ENCODE measurements at regions not wholly inside any gene's neighbourhood (a gene's known extent, or its start where the extent isn't known, plus 50 kb on each side); places are given as distances from the start of the nearest gene placed in this dataset.
"Not testable (repeated sequence)": the region's sequence is repeated elsewhere in the genome, so short reads cannot be mapped to it uniquely, and the experiment has no call there.

DNA sequence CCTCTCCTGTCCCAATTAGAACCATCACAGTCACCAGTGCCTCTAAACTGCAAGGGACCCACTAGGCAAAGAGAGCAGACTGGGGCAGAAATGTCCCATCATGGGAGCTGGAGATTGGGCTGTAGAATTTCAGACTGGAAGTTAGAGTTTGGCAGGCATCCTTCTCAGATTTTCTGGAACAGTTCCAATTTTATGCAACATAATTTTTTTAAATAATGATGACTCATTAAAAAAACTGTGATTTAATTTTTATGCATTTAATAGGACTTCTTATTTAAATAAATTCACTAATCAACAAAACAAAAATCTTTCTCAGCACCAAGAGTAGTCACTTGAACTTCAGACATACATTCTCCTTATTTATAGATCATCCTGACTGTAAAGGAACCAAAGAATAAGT is 84.6 kb upstream of the SLC7A14 start:
- no peak overlapping the region for H3K4me3 ChIP-seq (ENCODE audit: low read depth, low read length)
- DNase-seq (ENCODE audit: low read depth) = no peak
- TF ChIP-seq, protein P1, sequence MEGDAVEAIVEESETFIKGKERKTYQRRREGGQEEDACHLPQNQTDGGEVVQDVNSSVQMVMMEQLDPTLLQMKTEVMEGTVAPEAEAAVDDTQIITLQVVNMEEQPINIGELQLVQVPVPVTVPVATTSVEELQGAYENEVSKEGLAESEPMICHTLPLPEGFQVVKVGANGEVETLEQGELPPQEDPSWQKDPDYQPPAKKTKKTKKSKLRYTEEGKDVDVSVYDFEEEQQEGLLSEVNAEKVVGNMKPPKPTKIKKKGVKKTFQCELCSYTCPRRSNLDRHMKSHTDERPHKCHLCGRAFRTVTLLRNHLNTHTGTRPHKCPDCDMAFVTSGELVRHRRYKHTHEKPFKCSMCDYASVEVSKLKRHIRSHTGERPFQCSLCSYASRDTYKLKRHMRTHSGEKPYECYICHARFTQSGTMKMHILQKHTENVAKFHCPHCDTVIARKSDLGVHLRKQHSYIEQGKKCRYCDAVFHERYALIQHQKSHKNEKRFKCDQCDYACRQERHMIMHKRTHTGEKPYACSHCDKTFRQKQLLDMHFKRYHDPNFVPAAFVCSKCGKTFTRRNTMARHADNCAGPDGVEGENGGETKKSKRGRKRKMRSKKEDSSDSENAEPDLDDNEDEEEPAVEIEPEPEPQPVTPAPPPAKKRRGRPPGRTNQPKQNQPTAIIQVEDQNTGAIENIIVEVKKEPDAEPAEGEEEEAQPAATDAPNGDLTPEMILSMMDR (IDR thresholded peaks at IDR 0.05; ENCODE audit: insufficient read depth, low read depth, low read length) = no peak

- H3K4me3 ChIP-seq (ENCODE audit: low read depth, low read length); DNase-seq (ENCODE audit: low read depth): not testable (repeated sequence)
Measured at GRCh38 chr3:170662986-170663385, 77.1 kb upstream of the SLC7A14 start.

DNA sequence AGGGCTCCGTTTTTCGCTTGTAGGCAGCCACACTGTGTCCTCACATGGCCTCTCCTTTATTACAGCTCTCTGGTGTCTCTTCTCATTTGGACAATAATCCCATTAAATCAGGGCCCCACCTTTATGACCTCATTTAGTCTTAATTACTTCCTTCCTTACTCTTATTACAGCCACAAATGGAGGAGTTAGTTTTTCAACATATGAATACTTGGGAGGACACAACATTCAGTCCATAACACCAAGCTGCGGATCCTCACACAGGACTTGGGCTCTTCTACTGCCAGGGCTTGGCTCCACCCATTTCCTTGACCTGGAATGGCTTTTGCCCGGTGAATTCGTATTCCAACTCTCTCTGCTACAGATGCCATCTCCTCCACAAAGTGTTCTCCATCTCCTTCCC is 74.3 kb upstream of the SLC7A14 start:
- no peak overlapping the region for H3K4me3 ChIP-seq (ENCODE audit: low read depth, low read length)
- no peak for DNase-seq (ENCODE audit: low read depth)
- TF ChIP-seq, protein P1 (IDR thresholded peaks at IDR 0.05; ENCODE audit: insufficient read depth, low read depth, low read length) = no peak

DNA sequence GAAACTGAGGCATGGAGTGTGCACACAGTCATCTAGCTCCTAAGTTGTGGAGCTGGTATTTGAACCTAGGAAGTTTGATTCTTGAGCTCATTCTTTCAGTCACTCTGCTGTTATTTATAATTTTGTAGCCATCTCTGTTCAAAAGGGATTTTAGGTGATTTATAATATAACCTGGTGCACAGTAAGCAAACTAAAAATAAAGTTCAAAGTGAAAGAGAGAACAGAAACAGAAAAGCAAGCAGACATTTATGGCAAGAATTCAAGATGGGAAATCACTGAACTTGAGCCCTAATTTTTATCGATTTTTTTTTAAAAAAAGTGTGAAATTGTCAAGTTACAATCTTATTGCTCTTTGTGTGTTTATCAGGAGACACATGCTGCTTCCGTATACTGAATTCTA is 71.4 kb upstream of the SLC7A14 start:
- TF ChIP-seq, protein P1 (IDR thresholded peaks at IDR 0.05; ENCODE audit: insufficient read depth, low read depth, low read length) = no peak
- no peak for DNase-seq (ENCODE audit: low read depth)
- no peak overlapping the region for H3K4me3 ChIP-seq (ENCODE audit: low read depth, low read length)

- no peak overlapping the region for H3K4me3 ChIP-seq (ENCODE audit: low read depth, low read length)
- DNase-seq (ENCODE audit: low read depth) = no peak
- TF ChIP-seq, protein P1 (IDR thresholded peaks at IDR 0.05; ENCODE audit: insufficient read depth, low read depth, low read length) = no peak
Measured at GRCh38 chr3:170656284-170656683, 70.4 kb upstream of the SLC7A14 start.

DNA sequence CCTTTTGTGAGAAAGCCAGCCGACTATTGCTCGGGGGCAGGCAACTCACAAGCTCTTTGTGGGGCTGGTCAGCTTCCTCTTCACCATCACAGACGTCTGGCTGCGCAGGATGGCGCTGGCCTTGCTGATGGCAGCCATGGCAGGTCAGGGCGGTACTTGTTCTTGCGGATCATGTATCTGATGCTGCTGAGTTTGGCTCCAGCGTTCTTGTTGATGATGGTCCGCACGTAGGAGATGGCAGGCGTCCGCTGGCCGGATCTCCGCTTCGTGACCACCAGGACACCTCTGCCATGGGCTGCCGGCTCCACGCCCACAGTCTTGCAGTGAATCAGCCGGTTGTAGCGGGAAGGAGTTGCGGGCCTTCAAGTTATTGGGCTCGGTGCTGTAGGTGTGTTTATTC is 67.9 kb upstream of the SLC7A14 start:
- DNase-seq (ENCODE audit: low read depth) = no peak
- H3K4me3 ChIP-seq (ENCODE audit: low read depth, low read length) = no peak overlapping the region
- TF ChIP-seq, protein P1 (IDR thresholded peaks at IDR 0.05; ENCODE audit: insufficient read depth, low read depth, low read length) = no peak

DNA sequence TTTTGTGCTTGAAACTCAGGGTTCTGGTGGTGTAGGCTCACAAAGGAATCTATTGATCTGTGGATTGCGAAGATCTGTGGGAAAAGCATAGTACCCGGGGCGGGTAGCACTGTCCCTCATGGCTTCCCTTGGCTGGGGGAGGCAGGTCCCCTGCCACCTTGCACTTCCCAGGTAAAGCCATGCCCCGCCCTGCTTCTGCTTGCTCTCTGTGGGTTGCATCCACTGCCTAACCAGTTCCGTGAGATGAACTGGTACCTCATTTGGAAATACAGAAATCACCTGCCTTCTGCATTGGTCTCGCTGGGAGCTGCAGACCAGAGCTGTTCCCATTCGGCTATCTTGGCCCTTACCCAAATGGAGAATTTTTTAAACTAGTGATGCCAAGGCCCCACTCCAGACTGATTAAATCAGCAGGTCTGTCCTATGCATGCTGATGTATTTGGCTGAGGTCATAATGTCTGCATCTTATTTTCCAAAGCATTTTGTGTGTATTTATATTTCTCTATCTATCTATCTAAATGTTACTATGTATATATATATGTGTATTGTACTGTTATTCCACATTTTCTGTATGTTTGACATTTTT is 65.5 kb upstream of the SLC7A14 start:
- DNase-seq (ENCODE audit: low read depth) = no peak
- TF ChIP-seq, protein P1 (IDR thresholded peaks at IDR 0.05; ENCODE audit: insufficient read depth, low read depth, low read length) = no peak
- no peak overlapping the region for H3K4me3 ChIP-seq (ENCODE audit: low read depth, low read length)

GRCh38 chr3:170650557-170650956 is 64.7 kb upstream of the SLC7A14 start:
- H3K4me3 ChIP-seq (ENCODE audit: low read depth, low read length); DNase-seq (ENCODE audit: low read depth): not testable (repeated sequence)
